LNCaP clone FGC (cell line): ENCODE measurements at regions not wholly inside any gene's neighbourhood (a gene's known extent, or its start where the extent isn't known, plus 50 kb on each side); places are given as distances from the start of the nearest gene placed in this dataset.

Experiments used
- DNase-seq: peaks from one replicate; pipeline ENCODE4 v3.0.0-alpha.2; 2011; ENCODE audit warnings: low read depth
- H3K4me3 ChIP-seq: 2 replicates; pipeline ENCODE4 v1.5.1; 2011; ENCODE audit warnings: mild to moderate bottlenecking, low read depth, low read length, control low read depth
- TF ChIP-seq, protein P1 (sequence below): IDR thresholded peaks from 2 replicates; pipeline ENCODE4 v1.5.1; 2012; ENCODE audit warnings: mild to moderate bottlenecking; ENCODE audit not compliant: control insufficient read depth, insufficient read depth; ENCODE audit errors: extremely low read depth

GRCh38 chr3:146966124-146966523 is 361.0 kb upstream of the PLSCR5 start:
- TF ChIP-seq, protein P1, sequence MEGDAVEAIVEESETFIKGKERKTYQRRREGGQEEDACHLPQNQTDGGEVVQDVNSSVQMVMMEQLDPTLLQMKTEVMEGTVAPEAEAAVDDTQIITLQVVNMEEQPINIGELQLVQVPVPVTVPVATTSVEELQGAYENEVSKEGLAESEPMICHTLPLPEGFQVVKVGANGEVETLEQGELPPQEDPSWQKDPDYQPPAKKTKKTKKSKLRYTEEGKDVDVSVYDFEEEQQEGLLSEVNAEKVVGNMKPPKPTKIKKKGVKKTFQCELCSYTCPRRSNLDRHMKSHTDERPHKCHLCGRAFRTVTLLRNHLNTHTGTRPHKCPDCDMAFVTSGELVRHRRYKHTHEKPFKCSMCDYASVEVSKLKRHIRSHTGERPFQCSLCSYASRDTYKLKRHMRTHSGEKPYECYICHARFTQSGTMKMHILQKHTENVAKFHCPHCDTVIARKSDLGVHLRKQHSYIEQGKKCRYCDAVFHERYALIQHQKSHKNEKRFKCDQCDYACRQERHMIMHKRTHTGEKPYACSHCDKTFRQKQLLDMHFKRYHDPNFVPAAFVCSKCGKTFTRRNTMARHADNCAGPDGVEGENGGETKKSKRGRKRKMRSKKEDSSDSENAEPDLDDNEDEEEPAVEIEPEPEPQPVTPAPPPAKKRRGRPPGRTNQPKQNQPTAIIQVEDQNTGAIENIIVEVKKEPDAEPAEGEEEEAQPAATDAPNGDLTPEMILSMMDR = no peak
- no peak for DNase-seq
- H3K4me3 ChIP-seq = no peak overlapping the region

GRCh38 chr3:146953511-146953981 is 348.4 kb upstream of the PLSCR5 start:
- TF ChIP-seq, protein P1 = no peak
- no peak for DNase-seq
- no peak overlapping the region for H3K4me3 ChIP-seq

GRCh38 chr3:146948985-146949384 is 343.8 kb upstream of the PLSCR5 start:
- TF ChIP-seq, protein P1 = no peak
- H3K4me3 ChIP-seq = no peak overlapping the region
- no peak for DNase-seq

DNA sequence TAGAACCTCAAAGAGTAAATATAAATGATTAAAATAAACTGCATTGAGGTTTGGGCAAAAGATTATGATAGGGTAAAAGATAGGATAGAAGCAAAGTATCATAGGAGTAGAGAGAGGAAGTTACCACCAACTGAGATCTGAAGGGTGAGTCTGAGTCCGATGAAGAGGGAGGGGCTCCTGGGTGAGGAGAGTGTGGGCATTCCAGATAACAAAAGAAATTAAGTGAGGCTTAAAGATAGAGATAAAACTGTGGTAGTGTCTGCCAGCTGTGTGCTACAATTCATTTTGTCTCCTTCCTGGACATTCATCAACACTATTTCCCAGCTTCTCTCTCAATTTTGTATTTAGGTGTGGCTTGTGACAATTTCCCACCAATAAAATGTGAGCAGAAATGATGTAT is 343.0 kb upstream of the PLSCR5 start:
- TF ChIP-seq, protein P1 = no peak
- H3K4me3 ChIP-seq = no peak overlapping the region
- no peak for DNase-seq

DNA sequence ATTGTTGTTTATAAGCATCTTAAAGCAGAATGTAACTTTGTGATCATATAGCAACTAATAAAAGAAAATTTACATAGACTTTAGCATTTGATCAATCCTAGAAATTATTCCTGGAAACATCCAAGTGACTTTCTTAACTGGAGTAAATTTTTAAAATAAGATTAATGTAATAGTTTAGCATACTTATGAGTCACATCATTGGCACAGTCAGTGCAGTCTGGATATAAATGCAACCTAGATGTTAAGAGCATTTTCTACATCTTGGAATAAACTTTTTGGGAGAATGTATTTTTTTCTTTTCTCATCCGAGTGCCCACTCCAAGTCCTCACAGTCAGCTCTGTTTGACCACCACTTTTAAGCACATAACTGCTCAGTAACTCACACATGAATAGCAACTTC is 324.6 kb upstream of the PLSCR5 start:
- DNase-seq = no peak
- H3K4me3 ChIP-seq = no peak overlapping the region
- TF ChIP-seq, protein P1 = no peak

- TF ChIP-seq, protein P1 = no peak
- DNase-seq = no peak
- H3K4me3 ChIP-seq = no peak overlapping the region
Measured at GRCh38 chr3:146928421-146929059, 323.4 kb upstream of the PLSCR5 start.

DNA sequence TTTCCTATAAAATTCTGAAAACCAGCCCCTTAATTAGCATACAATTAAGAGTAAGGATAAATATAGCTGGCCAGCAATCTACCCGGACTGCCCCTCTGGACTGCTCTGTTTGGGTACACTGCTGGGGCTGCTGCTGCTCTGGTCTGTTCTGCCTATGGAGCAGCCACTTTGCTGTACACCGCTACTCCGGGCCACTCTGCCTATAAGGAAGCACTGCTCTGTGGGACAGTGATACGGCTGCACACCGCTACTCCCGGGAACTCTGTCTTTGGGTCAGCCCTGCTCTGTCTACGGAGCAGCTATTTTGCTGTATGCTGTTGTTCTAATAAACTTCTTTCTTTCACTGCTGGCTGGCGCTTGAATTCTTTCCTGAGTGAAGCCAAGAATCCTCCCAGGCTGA is 316.5 kb upstream of the PLSCR5 start:
- DNase-seq = no peak
- TF ChIP-seq, protein P1 = no peak

More for the DNA sequence above, 316.5 kb upstream of the PLSCR5 start:
- H3K4me3 ChIP-seq = no peak overlapping the region
